HUES64 (cell line): ENCODE measurements at regions not wholly inside any gene's neighbourhood (a gene's known extent, or its start where the extent isn't known, plus 50 kb on each side); places are given as distances from the start of the nearest gene placed in this dataset.

Experiments used
- H3K27ac ChIP-seq: 2 replicates; pipeline ENCODE4 v1.7.0; 2013; ENCODE audit warnings: low read depth, low read length, inconsistent platforms
- H3K27me3 ChIP-seq: 2 replicates; pipeline ENCODE4 v1.6.1; 2013; ENCODE audit warnings: mild to moderate bottlenecking, low read length; ENCODE audit not compliant: insufficient read depth
- H3K36me3 ChIP-seq: 2 replicates; pipeline ENCODE4 v1.6.1; 2013; ENCODE audit warnings: mild to moderate bottlenecking, low read length; ENCODE audit not compliant: insufficient read depth
- H3K4me1 ChIP-seq: 2 replicates; pipeline ENCODE4 v1.6.1; 2013; ENCODE audit warnings: mild to moderate bottlenecking, low read length, moderate library complexity; ENCODE audit not compliant: insufficient read depth
- H3K4me3 ChIP-seq: 2 replicates; pipeline ENCODE4 v1.5.1; 2013; ENCODE audit warnings: mild to moderate bottlenecking, low read length, moderate library complexity
- H3K9ac ChIP-seq: 2 replicates; pipeline ENCODE4 v1.6.1; 2013; ENCODE audit warnings: mild to moderate bottlenecking, low read depth, low read length
- H3K9me3 ChIP-seq: 2 replicates; pipeline ENCODE4 v1.6.1; 2013; ENCODE audit warnings: low read depth, low read length; ENCODE audit not compliant: insufficient read depth
- WGBS: fragments of 150-250, 120-280 bp; methylation state at CpG from one replicate; pipeline ENCODE4 v1.1.7; 2013; ENCODE audit warnings: missing lambda C conversion rate; 5-methylcytosine and 5-hydroxymethylcytosine counted together

- Histone ChIP-seq H3K36me3 (no peaks in the 10 kb centered on the region), H3K9me3 (peaks cover 9% of the 10 kb centered on the region; the same call in 1 of the 2 replicates), H3K27ac (peak overlapping the region; percentile 62), H3K4me1 (peaks cover 35% of the 10 kb centered on the region), H3K4me3 (peak overlapping the region; percentile 22; the same call in 1 of the 2 replicates), H3K27me3 (no peaks in the 10 kb centered on the region), H3K9ac (no peak overlapping the region)
- 100% methylated on average over 3 of the region's 3 CpGs for WGBS
These were observed 829.0 kb downstream of the TLE4 start for GRCh38 chr9:80400624-80401230.

- Histone ChIP-seq H3K27me3 (no peaks in the 10 kb centered on the region), H3K27ac (no peak overlapping the region), H3K4me3 (no peak overlapping the region), H3K9me3 (peaks cover 4% of the 10 kb centered on the region; the same call in 1 of the 2 replicates), H3K9ac (no peak overlapping the region), H3K4me1 (peaks cover 35% of the 10 kb centered on the region), H3K36me3 (no peaks in the 10 kb centered on the region)
- WGBS: no CpG with 5 or more reads among the region's 2 CpGs
These were observed 827.8 kb downstream of the TLE4 start for GRCh38 chr9:80399606-80400005.

GRCh38 chr9:80387828-80388227 lies 816.1 kb downstream of the TLE4 start:
- no peaks in the 10 kb centered on the region for H3K36me3 ChIP-seq
- 82% methylated on average over 1 of the region's 2 CpGs for WGBS
- no peak overlapping the region for H3K9ac ChIP-seq
- H3K27me3 ChIP-seq: no peaks in the 10 kb centered on the region
- H3K27ac ChIP-seq: no peak overlapping the region
- H3K9me3 ChIP-seq: no peaks in the 10 kb centered on the region
- H3K4me1 ChIP-seq: peaks cover 8% of the 10 kb centered on the region
- no peak overlapping the region for H3K4me3 ChIP-seq

GRCh38 chr9:80385246-80385645 lies 813.5 kb downstream of the TLE4 start:
- Histone ChIP-seq H3K9ac (no peak overlapping the region), H3K36me3 (no peaks in the 10 kb centered on the region), H3K27ac (no peak overlapping the region), H3K4me3 (no peak overlapping the region), H3K9me3 (no peaks in the 10 kb centered on the region), H3K27me3 (no peaks in the 10 kb centered on the region), H3K4me1 (peaks cover 8% of the 10 kb centered on the region)
- WGBS: 91% methylated on average over 2 of the region's 3 CpGs

GRCh38 chr9:80383331-80383730 lies 811.6 kb downstream of the TLE4 start:
- no peaks in the 10 kb centered on the region for H3K9me3 ChIP-seq
- H3K27me3 ChIP-seq: no peaks in the 10 kb centered on the region
- H3K4me3 ChIP-seq: no peak overlapping the region
- H3K9ac ChIP-seq: no peak overlapping the region
- H3K4me1 ChIP-seq: peaks cover 8% of the 10 kb centered on the region
- no peaks in the 10 kb centered on the region for H3K36me3 ChIP-seq
- no peak overlapping the region for H3K27ac ChIP-seq
- 95% methylated on average over 2 of the region's 2 CpGs for WGBS

GRCh38 chr9:80382211-80382891 lies 810.6 kb downstream of the TLE4 start:
- WGBS: 96% methylated on average over 5 of the region's 5 CpGs
- Histone ChIP-seq H3K9me3 (no peaks in the 10 kb centered on the region), H3K4me3 (no peak overlapping the region), H3K27me3 (no peaks in the 10 kb centered on the region), H3K36me3 (no peaks in the 10 kb centered on the region), H3K9ac (no peak overlapping the region), H3K4me1 (peaks cover 8% of the 10 kb centered on the region), H3K27ac (no peak overlapping the region)

- 96% methylated on average over 4 of the region's 4 CpGs for WGBS
- no peak overlapping the region for H3K4me3 ChIP-seq
These were observed 808.5 kb downstream of the TLE4 start for GRCh38 chr9:80380301-80380700.

GRCh38 chr9:80378669-80379293 lies 807.0 kb downstream of the TLE4 start:
- H3K9ac ChIP-seq: no peak overlapping the region
- 76% methylated on average over 5 of the region's 5 CpGs for WGBS
- no peak overlapping the region for H3K27ac ChIP-seq
- no peaks in the 10 kb centered on the region for H3K27me3 ChIP-seq
- no peaks in the 10 kb centered on the region for H3K36me3 ChIP-seq
- no peak overlapping the region for H3K4me3 ChIP-seq
- H3K9me3 ChIP-seq: no peaks in the 10 kb centered on the region
- H3K4me1 ChIP-seq: peaks cover 22% of the 10 kb centered on the region; the same call in 1 of the 2 replicates

More at GRCh38 chr9:80380301-80380700, 808.5 kb downstream of the TLE4 start:
- peaks cover 23% of the 10 kb centered on the region for H3K4me1 ChIP-seq
- H3K9ac ChIP-seq: no peak overlapping the region
- no peaks in the 10 kb centered on the region for H3K36me3 ChIP-seq
- no peak overlapping the region for H3K27ac ChIP-seq
- no peaks in the 10 kb centered on the region for H3K9me3 ChIP-seq
- no peaks in the 10 kb centered on the region for H3K27me3 ChIP-seq

GRCh38 chr9:80376180-80376579 lies 804.4 kb downstream of the TLE4 start:
- 100% methylated on average over 1 of the region's 3 CpGs for WGBS
- no peak overlapping the region for H3K27ac ChIP-seq
- H3K4me1 ChIP-seq: peaks cover 25% of the 10 kb centered on the region
- H3K4me3 ChIP-seq: no peak overlapping the region
- H3K27me3 ChIP-seq: no peaks in the 10 kb centered on the region
- no peaks in the 10 kb centered on the region for H3K36me3 ChIP-seq
- no peak overlapping the region for H3K9ac ChIP-seq
- H3K9me3 ChIP-seq: no peaks in the 10 kb centered on the region

GRCh38 chr9:80375477-80375876 lies 803.7 kb downstream of the TLE4 start:
- Histone ChIP-seq H3K27me3 (no peaks in the 10 kb centered on the region), H3K9ac (no peak overlapping the region), H3K4me1 (peaks cover 27% of the 10 kb centered on the region), H3K4me3 (no peak overlapping the region), H3K9me3 (no peaks in the 10 kb centered on the region), H3K27ac (no peak overlapping the region), H3K36me3 (no peaks in the 10 kb centered on the region)
- 71% methylated on average over 1 of the region's 1 CpG for WGBS

GRCh38 chr9:80369641-80370040 lies 797.9 kb downstream of the TLE4 start:
- no peak overlapping the region for H3K9ac ChIP-seq
- no peak overlapping the region for H3K27ac ChIP-seq
- 0 out of 2 replicates have a peak, but pooled peaks cover 5% of the 10 kb centered on the region for H3K9me3 ChIP-seq
- peaks cover 6% of the 10 kb centered on the region for H3K4me1 ChIP-seq
- no peak overlapping the region for H3K4me3 ChIP-seq
- 85% methylated on average over 2 of the region's 2 CpGs for WGBS
- no peaks in the 10 kb centered on the region for H3K27me3 ChIP-seq
- no peaks in the 10 kb centered on the region for H3K36me3 ChIP-seq
